PC-3 (cell line): ENCODE measurements at regions not wholly inside any gene's neighbourhood (a gene's known extent, or its start where the extent isn't known, plus 50 kb on each side); places are given as distances from the start of the nearest gene placed in this dataset.

ENCODE experiments used
- ATAC-seq: fragments of 200-7000 bp; cut with Tn5 transposase; 2 replicates; pipeline ENCODE4 v1.9.1; 2020; ENCODE audit warnings: mild to moderate bottlenecking, moderate library complexity
- BruUV-seq: library from RNA; stranded (reverse); fragments of 400-500 nt; replicated peaks from 2 replicates; lab custom pipeline; 2021; lab: Mats Ljungman, UMichigan
- CTCF ChIA-PET: fragments of 300-600 bp; sonication (Branson Sonifier 250); formaldehyde crosslinking; loops from one replicate; lab custom pipeline; 2022; ENCODE audit warnings: antibody characterized with exemption; lab: Charles Lee
- POLR2A ChIA-PET: fragments of 300-600 bp; sonication (Branson Sonifier 250); formaldehyde crosslinking; loops from one replicate; lab custom pipeline; 2022; ENCODE audit warnings: antibody characterized with exemption; ENCODE audit not compliant: unreplicated experiment; lab: Charles Lee
- DNase-seq: peaks from one replicate; pipeline ENCODE4 v3.0.0-alpha.2; 2015
- H2AFZ ChIP-seq: fragments of 300-600 bp; sonication (generic); 2 replicates; pipeline ENCODE4 v1.6.0; 2016; ENCODE audit warnings: antibody characterized with exemption, low read length
- H3F3A ChIP-seq: fragments of 300-600 bp; sonication (generic); one replicate; pipeline ENCODE4 v1.6.0; 2017; ENCODE audit warnings: antibody characterized with exemption, low read length, control low read depth, mild to moderate bottlenecking; ENCODE audit not compliant: unreplicated experiment
- H3K27ac ChIP-seq: fragments of 300-600 bp; sonication (generic); 2 replicates; pipeline ENCODE4 v1.5.1; 2016; ENCODE audit warnings: mild to moderate bottlenecking, low read length
- H3K27me3 ChIP-seq: fragments of 300-600 bp; sonication (generic); 2 replicates; pipeline ENCODE4 v1.6.1; 2016; ENCODE audit warnings: low read length, mixed read lengths
- H3K36me3 ChIP-seq: fragments of 300-600 bp; sonication (generic); 2 replicates; pipeline ENCODE4 v1.6.1; 2016; ENCODE audit warnings: low read depth, mixed run types, low read length, mixed read lengths
- H3K4me1 ChIP-seq: fragments of 300-600 bp; sonication (generic); 2 replicates; pipeline ENCODE4 v1.5.1; 2016; ENCODE audit warnings: low read length; ENCODE audit not compliant: insufficient read depth
- H3K4me2 ChIP-seq: fragments of 300-600 bp; sonication (generic); 2 replicates; pipeline ENCODE4 v1.6.0; 2016; ENCODE audit warnings: low read length
- H3K4me3 ChIP-seq: fragments of 300-600 bp; sonication (generic); 2 replicates; pipeline ENCODE4 v1.5.1; 2016; ENCODE audit warnings: mild to moderate bottlenecking, low read length, mixed read lengths
- H3K79me2 ChIP-seq: fragments of 300-600 bp; sonication (generic); 2 replicates; pipeline ENCODE4 v1.6.1; 2017; ENCODE audit warnings: low read length, mixed read lengths
- H3K9ac ChIP-seq: fragments of 300-600 bp; sonication (generic); 2 replicates; pipeline ENCODE4 v1.6.0; 2016; ENCODE audit warnings: mild to moderate bottlenecking, low read length
- H3K9me2 ChIP-seq: fragments of 300-600 bp; sonication (generic); replicated peaks from 2 replicates; pipeline ENCODE4 v1.6.1; 2016; ENCODE audit warnings: mixed run types, low read length, mixed read lengths
- H3K9me3 ChIP-seq: fragments of 300-600 bp; sonication (generic); 2 replicates; pipeline ENCODE4 v1.6.1; 2016; ENCODE audit warnings: low read length, mixed read lengths
- H4K20me1 ChIP-seq: fragments of 300-600 bp; sonication (generic); 2 replicates; pipeline ENCODE4 v1.6.1; 2016; ENCODE audit warnings: low read length, mixed read lengths
- EZH2 ChIP-seq: fragments of 300-600 bp; sonication (generic); IDR thresholded peaks from one replicate; pipeline ENCODE4 v1.6.1; 2017; ENCODE audit warnings: antibody characterized with exemption, mild to moderate bottlenecking, low read length; ENCODE audit not compliant: unreplicated experiment
- EZH2phosphoT487 ChIP-seq: fragments of 300-600 bp; sonication (generic); IDR thresholded peaks from 2 replicates; pipeline ENCODE4 v1.6.1; 2018; ENCODE audit warnings: mild to moderate bottlenecking, antibody characterized with exemption, low read length, borderline replicate concordance
- intact Hi-C: fragments of 100-400 bp; cut with micrococcal nuclease; formaldehyde crosslinking; loops from 2 replicates; pipeline ENCODE4 v1.9.0; 2023
- TF ChIP-seq, protein P1 (sequence below): fragments of 300-600 bp; sonication (generic); conservative IDR thresholded peaks from 2 replicates; pipeline ENCODE4 v1.5.1; 2017; ENCODE audit warnings: antibody characterized with exemption, low read depth, mild to moderate bottlenecking, low read length

DNA sequence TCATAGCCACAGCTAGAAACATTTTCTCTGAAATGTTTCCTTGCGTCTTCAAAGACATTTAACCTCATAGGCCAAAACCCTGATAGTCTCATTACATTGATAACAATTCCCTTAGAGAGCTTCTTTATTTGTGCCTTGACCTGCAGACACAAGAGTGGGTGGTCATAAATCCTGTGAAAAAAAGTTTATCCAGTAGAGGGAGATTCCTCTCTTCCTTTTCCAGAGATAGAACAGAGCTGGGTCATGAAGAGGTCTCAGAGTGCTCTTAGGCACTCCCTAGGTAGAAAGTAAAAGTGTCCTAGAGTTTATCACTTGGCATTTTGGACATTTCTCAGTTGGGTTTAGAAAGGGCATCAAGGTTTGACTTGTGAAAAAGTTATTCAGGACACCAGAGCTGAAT lies 426.1 kb downstream of the NUF2 start:
- H2AFZ ChIP-seq: no peak overlapping the region
- H3K4me1 ChIP-seq: no peaks in the 10 kb centered on the region
- H3K9me2 ChIP-seq: no peaks in the 10 kb centered on the region
- CTCF ChIA-PET: no interaction called here
- no peaks in the 10 kb centered on the region for H3F3A ChIP-seq
- intact Hi-C loops: no loop called here
- POLR2A ChIA-PET: no interaction called here
- ATAC-seq (no peak), DNase-seq (no peak)
- H3K4me2 ChIP-seq: no peak overlapping the region
- TF ChIP-seq, protein P1, sequence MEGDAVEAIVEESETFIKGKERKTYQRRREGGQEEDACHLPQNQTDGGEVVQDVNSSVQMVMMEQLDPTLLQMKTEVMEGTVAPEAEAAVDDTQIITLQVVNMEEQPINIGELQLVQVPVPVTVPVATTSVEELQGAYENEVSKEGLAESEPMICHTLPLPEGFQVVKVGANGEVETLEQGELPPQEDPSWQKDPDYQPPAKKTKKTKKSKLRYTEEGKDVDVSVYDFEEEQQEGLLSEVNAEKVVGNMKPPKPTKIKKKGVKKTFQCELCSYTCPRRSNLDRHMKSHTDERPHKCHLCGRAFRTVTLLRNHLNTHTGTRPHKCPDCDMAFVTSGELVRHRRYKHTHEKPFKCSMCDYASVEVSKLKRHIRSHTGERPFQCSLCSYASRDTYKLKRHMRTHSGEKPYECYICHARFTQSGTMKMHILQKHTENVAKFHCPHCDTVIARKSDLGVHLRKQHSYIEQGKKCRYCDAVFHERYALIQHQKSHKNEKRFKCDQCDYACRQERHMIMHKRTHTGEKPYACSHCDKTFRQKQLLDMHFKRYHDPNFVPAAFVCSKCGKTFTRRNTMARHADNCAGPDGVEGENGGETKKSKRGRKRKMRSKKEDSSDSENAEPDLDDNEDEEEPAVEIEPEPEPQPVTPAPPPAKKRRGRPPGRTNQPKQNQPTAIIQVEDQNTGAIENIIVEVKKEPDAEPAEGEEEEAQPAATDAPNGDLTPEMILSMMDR: 0 out of 2 replicates have a peak, but pooled peaks have one; percentile 19
- TF ChIP-seq EZH2phosphoT487: no peak
- TF ChIP-seq EZH2: no peak
- H4K20me1 ChIP-seq: no peaks in the 10 kb centered on the region
- no peak overlapping the region for H3K4me3 ChIP-seq
- H3K9ac ChIP-seq: no peak overlapping the region
- H3K36me3 ChIP-seq: no peaks in the 10 kb centered on the region
- no peaks in the 10 kb centered on the region for H3K9me3 ChIP-seq
- H3K27ac ChIP-seq: no peak overlapping the region
- no peaks in the 10 kb centered on the region for H3K79me2 ChIP-seq
- no TSS peak for BruUV-seq
- H3K27me3 ChIP-seq: no peaks in the 10 kb centered on the region

DNA sequence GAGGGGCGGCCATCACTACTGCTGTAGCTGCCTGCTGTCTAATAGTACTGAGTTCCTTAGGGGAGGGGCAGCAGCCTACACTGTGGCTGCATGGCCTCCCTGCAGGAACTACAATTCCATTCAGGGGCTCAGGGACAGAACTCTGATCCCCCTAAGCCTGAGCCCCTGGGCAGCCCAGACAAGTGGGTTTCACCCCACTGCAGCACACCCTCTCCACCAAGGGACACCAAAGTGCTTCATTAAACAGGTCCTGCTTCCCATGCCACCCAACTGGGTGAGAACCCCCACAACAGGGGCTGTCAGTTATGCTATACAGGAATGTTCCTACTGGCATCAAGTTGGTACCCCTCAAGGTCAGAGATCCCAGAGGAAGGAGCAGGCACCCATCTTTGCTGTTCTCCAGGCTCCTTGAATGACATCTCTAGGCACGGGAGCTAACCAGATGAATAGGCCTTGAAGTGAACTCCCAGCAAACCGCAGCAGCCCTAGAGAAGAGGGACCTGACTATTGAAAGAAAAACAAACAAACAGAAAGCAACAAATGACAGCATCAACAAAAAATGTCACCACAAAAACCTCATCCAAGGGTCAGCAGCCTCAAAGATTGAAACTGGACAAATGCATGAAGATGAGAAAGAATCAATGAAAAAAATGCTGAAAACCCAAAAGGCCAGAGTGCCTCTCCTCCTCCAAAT lies 437.4 kb downstream of the NUF2 start:
- H3K9me2 ChIP-seq: no peaks in the 10 kb centered on the region
- CTCF ChIA-PET: no interaction called here
- TF ChIP-seq, protein P1: no peak
- no peak for TF ChIP-seq EZH2phosphoT487
- no peak for TF ChIP-seq EZH2
- intact Hi-C loops: no loop called here
- no peaks in the 10 kb centered on the region for H3K4me1 ChIP-seq
- peaks cover 7% of the 10 kb centered on the region; the same call in 1 of the 2 replicates for H3K9me3 ChIP-seq
- H3K27ac ChIP-seq: no peak overlapping the region
- DNase-seq: no peak
- POLR2A ChIA-PET: no interaction called here
- H3K9ac ChIP-seq: no peak overlapping the region
- H3F3A ChIP-seq: no peaks in the 10 kb centered on the region
- no TSS peak for BruUV-seq
- H4K20me1 ChIP-seq: no peaks in the 10 kb centered on the region
- H3K27me3 ChIP-seq: no peaks in the 10 kb centered on the region
- no peaks in the 10 kb centered on the region for H3K79me2 ChIP-seq
- no peaks in the 10 kb centered on the region for H3K36me3 ChIP-seq
- no peak overlapping the region for H2AFZ ChIP-seq
- H3K4me2 ChIP-seq: no peak overlapping the region
- ATAC-seq: no peak
- no peak overlapping the region for H3K4me3 ChIP-seq

DNA sequence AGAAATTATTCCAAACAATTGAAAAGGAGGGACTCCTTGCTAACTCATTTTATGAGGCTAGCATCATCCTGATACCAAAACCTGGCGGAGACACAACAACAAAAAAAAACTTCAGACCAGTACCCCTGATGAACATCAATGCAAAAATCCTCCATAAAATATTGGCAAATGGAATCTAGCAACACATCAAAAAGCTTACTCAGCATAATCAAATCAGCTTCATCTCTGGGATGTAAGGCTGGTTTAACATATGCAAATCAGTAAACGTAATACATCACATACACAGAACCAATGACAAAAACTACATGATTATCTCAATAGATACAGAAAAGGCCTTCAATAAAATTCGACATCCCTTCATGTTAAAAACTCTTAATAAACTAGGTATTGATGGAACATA lies 440.1 kb downstream of the NUF2 start:
- Histone ChIP-seq H3K4me3 (no peak overlapping the region), H3K27me3 (no peaks in the 10 kb centered on the region), H3K4me1 (no peaks in the 10 kb centered on the region), H3K36me3 (no peaks in the 10 kb centered on the region), H3K79me2 (no peaks in the 10 kb centered on the region), H3K27ac (no peak overlapping the region), H3K9me2 (no peaks in the 10 kb centered on the region), H3F3A (no peaks in the 10 kb centered on the region), H2AFZ (no peak overlapping the region), H3K9ac (no peak overlapping the region), H4K20me1 (no peaks in the 10 kb centered on the region), H3K9me3 (peaks cover 7% of the 10 kb centered on the region; the same call in 1 of the 2 replicates), H3K4me2 (no peak overlapping the region)
- CTCF ChIA-PET: no interaction called here
- POLR2A ChIA-PET: no interaction called here
- TF ChIP-seq EZH2: no peak
- no peak for TF ChIP-seq EZH2phosphoT487
- TF ChIP-seq, protein P1: no peak
- intact Hi-C loops: no loop called here
- ATAC-seq (no peak), DNase-seq (no peak)
- no TSS peak for BruUV-seq
